Activated CD8-positive, alpha-beta memory T cell treated with anti-CD3 and anti-CD28 coated beads, Interleukin-2, amount 10 ng/mL, durations not matched to agents 7 days and 5 days (primary cell): ENCODE measurements at regions not wholly inside any gene's neighbourhood (a gene's known extent, or its start where the extent isn't known, plus 50 kb on each side); places are given as distances from the start of the nearest gene placed in this dataset.
A peak's percentile ranks its signal among the peaks of the same experiment; 100 is the strongest.
"Not testable (repeated sequence)": the region's sequence is repeated elsewhere in the genome, so short reads cannot be mapped to it uniquely, and the experiment has no call there.

Source experiments
- ATAC-seq: fragments of 150-1000 bp; cut with Tn5 transposase; one replicate; pipeline ENCODE4 v1.10.0; 2021; ENCODE audit warnings: moderate library complexity
- CTCF ChIA-PET: fragments of 350-600 bp; sonication (Branson Sonifier 250); formaldehyde crosslinking; loops from one replicate; lab custom pipeline; 2021; ENCODE audit warnings: antibody characterized with exemption; lab: Charles Lee
- DNase-seq: peaks from one replicate; pipeline ENCODE4 v3.0.0-alpha.2; 2020
- H3K27ac Mint-ChIP-seq: one replicate; pipeline ENCODE4 v1.8.0; 2021; ENCODE audit warnings: mild to moderate bottlenecking, mixed read lengths
- H3K27me3 Mint-ChIP-seq: one replicate; pipeline ENCODE4 v1.8.0; 2021; ENCODE audit warnings: mixed read lengths
- H3K36me3 Mint-ChIP-seq: one replicate; pipeline ENCODE4 v1.8.0; 2021; ENCODE audit warnings: mild to moderate bottlenecking, mixed read lengths
- H3K4me1 Mint-ChIP-seq: one replicate; pipeline ENCODE4 v1.8.0; 2021; ENCODE audit warnings: mixed read lengths
- H3K4me3 Mint-ChIP-seq: one replicate; pipeline ENCODE4 v1.8.0; 2021; ENCODE audit warnings: mild to moderate bottlenecking, moderate library complexity, mixed read lengths
- H3K9me3 Mint-ChIP-seq: one replicate; pipeline ENCODE4 v1.8.0; 2022; ENCODE audit warnings: low read depth, mixed read lengths

DNA sequence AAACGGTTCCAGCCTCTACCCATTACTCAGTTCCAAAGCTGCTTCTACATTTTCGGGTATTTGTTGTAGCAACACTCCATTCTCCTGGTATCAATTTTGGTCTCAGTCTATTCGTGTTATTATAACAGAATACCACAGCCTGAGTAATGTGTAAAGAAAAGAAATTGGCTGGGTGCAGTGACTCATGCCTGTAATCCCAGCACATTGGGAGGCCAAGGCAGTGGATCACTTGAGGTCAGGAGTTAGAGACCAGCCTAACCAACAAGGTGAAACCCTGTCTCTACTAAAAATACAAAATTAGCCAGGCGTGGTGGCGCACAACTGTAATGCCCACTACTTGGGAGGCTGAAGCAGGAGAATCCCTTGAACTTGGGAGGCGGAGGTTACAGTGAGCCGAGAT, 213.9 kb downstream of the SPATA31A6 start:
- not testable (repeated sequence) for DNase-seq

DNA sequence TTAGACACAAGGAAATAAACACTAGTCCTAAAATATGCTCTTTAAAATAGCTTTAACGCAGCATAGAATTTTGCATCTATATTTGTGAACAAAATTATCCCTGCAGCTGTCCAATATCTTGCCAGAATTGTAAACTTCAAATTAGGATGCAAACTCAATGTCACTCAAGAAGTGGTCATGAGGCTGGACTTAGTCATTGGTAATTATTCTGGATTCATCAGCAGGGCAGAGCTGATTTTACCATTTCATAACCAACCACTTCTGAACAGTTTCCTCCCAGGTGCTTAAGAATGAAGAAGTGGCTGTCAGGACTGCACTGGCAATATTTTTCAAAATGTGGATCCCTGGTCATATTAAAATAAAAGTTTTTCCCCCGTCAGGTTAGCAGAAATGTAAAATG, 219.5 kb downstream of the SPATA31A6 start:
- ATAC-seq, H3K36me3 Mint-ChIP-seq, H3K4me1 Mint-ChIP-seq, H3K4me3 Mint-ChIP-seq, H3K9me3 Mint-ChIP-seq, DNase-seq, H3K27ac Mint-ChIP-seq, H3K27me3 Mint-ChIP-seq, CTCF ChIA-PET: not testable (repeated sequence)

More for the DNA sequence above, 213.9 kb downstream of the SPATA31A6 start:
- H3K27me3 Mint-ChIP-seq, H3K4me1 Mint-ChIP-seq, H3K36me3 Mint-ChIP-seq, CTCF ChIA-PET, H3K4me3 Mint-ChIP-seq, H3K27ac Mint-ChIP-seq, H3K9me3 Mint-ChIP-seq, ATAC-seq: not testable (repeated sequence)

- CTCF ChIA-PET, DNase-seq: not testable (repeated sequence)
Observed at GRCh38 chr9:42409581-42409980, 226.1 kb downstream of the SPATA31A6 start.

GRCh38 chr9:42412354-42412753, 228.9 kb downstream of the SPATA31A6 start:
- H3K4me3 Mint-ChIP-seq, CTCF ChIA-PET, ATAC-seq, H3K36me3 Mint-ChIP-seq, H3K27ac Mint-ChIP-seq, H3K27me3 Mint-ChIP-seq, H3K9me3 Mint-ChIP-seq, DNase-seq, H3K4me1 Mint-ChIP-seq: not testable (repeated sequence)

More at GRCh38 chr9:42409581-42409980, 226.1 kb downstream of the SPATA31A6 start:
- ATAC-seq, H3K27ac Mint-ChIP-seq, H3K9me3 Mint-ChIP-seq, H3K4me1 Mint-ChIP-seq, H3K36me3 Mint-ChIP-seq, H3K27me3 Mint-ChIP-seq, H3K4me3 Mint-ChIP-seq: not testable (repeated sequence)

DNA sequence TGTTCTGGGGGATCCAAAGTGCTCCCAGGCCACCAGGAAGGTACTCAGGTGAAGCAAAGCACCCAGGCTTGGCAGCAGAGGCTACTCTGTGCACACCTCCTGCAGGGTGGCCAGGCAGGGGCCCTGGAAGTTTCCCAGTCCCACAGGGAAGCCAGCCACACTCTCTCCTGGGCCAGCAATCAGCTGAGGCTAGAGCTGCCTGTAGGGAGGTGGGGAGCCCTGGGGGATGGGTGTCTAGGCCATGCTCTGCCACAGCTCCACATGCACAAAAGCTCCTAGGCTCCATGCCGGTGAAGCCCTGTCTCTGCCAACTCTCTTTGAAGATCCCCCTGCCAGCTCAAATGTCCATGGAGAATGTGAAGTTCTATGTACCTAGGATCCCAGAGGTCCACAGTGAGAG, 231.4 kb downstream of the SPATA31A6 start:
- H3K4me3 Mint-ChIP-seq, H3K27me3 Mint-ChIP-seq, H3K4me1 Mint-ChIP-seq, CTCF ChIA-PET, DNase-seq, H3K9me3 Mint-ChIP-seq, ATAC-seq, H3K27ac Mint-ChIP-seq, H3K36me3 Mint-ChIP-seq: not testable (repeated sequence)

DNA sequence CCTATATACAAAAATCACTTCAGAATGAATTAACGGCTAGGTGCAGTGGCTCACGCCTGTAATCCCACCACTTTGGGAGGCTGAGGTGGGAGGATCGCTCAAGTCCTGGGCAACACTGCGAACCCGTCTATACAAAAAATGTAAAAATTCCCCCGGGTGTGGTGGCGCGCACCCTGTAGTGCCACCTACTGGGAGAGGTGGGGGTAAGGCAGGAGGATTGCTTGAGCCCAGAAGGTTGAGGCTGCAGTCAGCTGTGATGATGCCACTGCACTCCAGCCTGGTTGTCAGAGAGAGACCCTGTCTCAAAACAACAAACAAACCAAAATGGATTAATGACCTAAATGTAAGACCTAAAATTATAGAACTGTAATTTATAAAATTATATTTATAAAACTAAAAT, 236.2 kb downstream of the SPATA31A6 start:
- CTCF ChIA-PET, ATAC-seq: not testable (repeated sequence)

GRCh38 chr9:42420324-42420723, 236.9 kb downstream of the SPATA31A6 start:
- H3K4me1 Mint-ChIP-seq, DNase-seq, H3K27me3 Mint-ChIP-seq, H3K9me3 Mint-ChIP-seq, H3K36me3 Mint-ChIP-seq, CTCF ChIA-PET, H3K27ac Mint-ChIP-seq, ATAC-seq, H3K4me3 Mint-ChIP-seq: not testable (repeated sequence)

More for the DNA sequence above, 236.2 kb downstream of the SPATA31A6 start:
- not testable (repeated sequence) for H3K4me3 Mint-ChIP-seq, DNase-seq, H3K9me3 Mint-ChIP-seq, H3K27me3 Mint-ChIP-seq, H3K27ac Mint-ChIP-seq, H3K36me3 Mint-ChIP-seq, H3K4me1 Mint-ChIP-seq

DNA sequence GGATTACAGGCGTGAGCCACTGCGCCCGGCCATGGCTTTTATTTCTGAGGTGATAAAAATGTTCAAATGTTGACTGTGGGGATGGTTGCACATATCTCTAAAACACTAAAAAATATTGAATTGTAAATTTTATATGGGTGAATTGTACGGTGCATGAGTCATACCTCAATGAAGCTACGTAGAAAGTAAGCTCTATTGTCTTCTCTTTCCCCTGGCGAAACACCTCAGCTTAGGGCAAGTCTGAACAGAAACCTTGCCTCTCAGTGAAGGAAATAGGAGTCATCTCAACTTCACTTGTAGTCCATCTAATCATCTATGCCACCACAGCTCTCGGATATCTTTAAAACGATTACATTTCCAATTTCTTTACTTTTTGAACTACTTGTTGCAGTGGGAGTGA, 238.2 kb downstream of the SPATA31A6 start:
- ATAC-seq: not testable (repeated sequence)

DNA sequence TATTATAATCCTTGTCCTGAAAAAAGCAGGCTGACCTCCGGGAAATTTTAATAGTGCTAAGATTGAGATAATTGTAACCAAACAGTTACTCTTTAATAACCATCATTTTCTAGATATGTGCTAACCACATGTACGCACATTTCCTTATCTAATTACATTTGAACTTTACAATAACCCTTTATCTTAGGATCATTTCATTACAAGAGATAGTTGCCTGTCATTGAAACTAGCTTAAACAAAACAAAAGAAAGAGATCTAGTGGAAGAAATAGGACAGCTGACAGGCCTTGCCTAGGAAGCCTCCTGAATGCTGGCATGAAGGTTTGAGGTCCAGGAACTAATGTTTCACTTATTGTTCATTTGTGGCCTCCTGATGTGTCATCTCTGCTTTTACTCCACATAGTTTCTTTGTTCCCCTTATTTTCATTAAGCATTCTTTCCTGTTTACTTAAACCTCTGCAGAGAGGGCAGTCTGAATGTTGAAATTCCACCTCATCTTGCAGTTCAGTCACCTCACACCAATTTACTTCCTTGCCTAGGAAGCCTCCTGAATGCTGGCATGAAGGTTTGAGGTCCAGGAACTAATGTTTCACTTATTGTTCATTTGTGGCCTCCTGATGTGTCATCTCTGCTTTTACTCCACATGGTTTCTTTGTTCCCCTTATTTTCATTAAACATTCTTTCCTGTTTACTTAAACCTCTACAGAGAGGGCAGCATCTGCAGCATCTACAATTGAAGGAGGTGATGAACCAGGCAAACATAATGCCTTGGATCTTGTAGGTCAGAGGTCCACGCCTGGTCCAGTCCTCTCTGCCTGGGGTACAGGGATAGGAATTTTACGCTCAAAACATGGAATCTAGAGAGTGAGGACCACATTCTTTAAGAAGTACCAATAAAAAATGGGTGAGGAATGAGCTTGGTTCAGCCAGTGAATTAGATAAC, 247.5 kb downstream of the SPATA31A6 start:
- H3K27ac Mint-ChIP-seq, H3K9me3 Mint-ChIP-seq: not testable (repeated sequence)

More for the DNA sequence above, 238.2 kb downstream of the SPATA31A6 start:
- DNase-seq, H3K4me1 Mint-ChIP-seq, CTCF ChIA-PET, H3K4me3 Mint-ChIP-seq, H3K9me3 Mint-ChIP-seq, H3K36me3 Mint-ChIP-seq, H3K27ac Mint-ChIP-seq, H3K27me3 Mint-ChIP-seq: not testable (repeated sequence)

DNA sequence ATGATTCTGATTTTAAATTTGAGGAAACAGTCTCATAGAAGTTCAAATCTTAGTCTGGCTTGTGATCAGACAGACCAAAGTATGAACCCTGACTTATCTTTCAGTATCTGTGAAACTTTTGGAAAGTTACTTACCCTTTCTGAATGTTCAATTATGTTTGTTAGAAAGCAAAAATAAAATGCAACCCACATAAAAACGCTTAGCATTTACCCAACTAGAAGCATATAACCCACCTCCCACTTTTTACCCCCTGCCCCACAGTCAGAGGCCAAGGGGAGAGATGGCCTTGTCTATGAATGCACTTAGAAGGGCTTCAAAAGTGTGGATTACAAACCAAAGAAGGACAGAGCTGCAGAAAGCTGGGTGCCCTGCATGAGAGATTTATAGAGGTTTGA, 248.2 kb downstream of the SPATA31A6 start:
- H3K36me3 Mint-ChIP-seq, H3K4me3 Mint-ChIP-seq, CTCF ChIA-PET, H3K27me3 Mint-ChIP-seq, H3K4me1 Mint-ChIP-seq, H3K27ac Mint-ChIP-seq, H3K9me3 Mint-ChIP-seq, DNase-seq, ATAC-seq: not testable (repeated sequence)

More for the DNA sequence above, 247.5 kb downstream of the SPATA31A6 start:
- H3K36me3 Mint-ChIP-seq, CTCF ChIA-PET, H3K4me3 Mint-ChIP-seq, DNase-seq, H3K4me1 Mint-ChIP-seq, ATAC-seq, H3K27me3 Mint-ChIP-seq: not testable (repeated sequence)

DNA sequence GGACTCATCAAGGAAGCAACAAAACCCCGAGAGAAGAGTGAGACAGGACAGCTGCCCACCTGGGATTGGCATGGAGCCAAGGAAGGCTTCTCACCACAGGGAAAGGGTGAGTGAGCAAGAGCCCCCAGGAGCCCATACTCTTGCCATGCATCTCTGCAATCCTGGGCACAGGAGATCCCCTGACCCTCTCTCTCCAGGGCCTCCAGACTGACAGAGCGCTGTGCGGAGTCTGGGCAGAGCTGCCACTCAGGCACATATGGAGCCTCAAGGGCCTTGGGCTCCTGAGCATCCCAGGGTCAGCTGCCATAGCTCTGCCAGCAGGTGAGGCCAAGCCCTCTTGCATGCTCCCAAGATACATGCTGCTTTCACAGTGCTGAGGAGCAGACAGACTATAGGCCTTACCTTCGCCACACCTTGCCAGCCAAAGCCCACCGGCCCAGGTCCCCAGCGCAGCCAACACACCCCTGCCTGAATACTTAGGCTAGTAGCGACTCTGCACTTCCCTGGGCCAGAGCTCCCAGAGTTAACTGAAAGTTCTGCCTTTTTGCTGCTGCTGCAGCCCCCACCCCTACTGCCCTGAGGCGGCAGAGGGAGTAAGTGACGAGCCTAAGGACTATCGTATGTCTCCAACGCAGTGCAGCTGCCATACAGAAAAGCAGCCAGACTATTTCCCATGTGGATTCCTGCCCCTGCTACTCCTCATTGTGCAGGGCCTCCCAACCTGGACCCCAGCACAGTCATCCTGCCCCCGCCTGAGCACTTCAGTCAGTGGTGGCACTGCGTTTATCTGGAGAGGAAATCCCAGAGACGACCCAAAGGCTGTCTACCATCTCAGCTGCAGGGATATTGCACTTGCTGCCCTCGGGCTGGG, 251.6 kb downstream of the SPATA31A6 start:
- H3K4me3 Mint-ChIP-seq, H3K9me3 Mint-ChIP-seq, H3K4me1 Mint-ChIP-seq, CTCF ChIA-PET, H3K36me3 Mint-ChIP-seq, H3K27ac Mint-ChIP-seq, DNase-seq, H3K27me3 Mint-ChIP-seq, ATAC-seq: not testable (repeated sequence)

DNA sequence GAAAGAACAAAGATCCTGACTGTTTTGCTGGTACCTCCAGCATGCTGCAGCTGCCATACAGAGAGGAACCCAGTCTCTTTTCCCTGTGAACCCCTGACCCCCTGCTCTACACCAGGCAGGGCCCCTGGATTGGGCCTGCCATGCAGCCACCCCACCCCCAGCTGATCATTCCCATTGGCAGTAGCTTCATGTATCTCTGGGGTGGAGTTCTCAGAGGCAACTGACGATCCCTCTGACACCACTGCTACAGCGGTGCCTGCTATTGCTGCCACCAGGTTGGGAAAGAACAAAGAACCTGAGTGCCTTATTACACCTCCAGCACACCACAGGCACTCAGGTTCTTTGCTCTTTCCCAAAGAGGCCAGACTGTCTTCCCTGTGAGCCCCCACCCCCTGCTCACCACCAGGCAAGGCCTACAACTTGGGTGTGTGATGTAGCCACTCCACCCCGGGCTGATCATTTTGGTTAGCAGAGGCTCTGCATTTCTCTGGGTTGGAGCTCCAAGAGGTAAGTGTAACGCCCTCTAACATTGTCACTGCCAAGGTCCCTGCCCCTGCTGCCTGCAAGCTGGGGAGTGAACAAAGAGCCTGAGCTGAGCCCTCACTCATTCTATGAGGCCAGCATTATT, 252.4 kb downstream of the SPATA31A6 start:
- DNase-seq, CTCF ChIA-PET, H3K27ac Mint-ChIP-seq, H3K27me3 Mint-ChIP-seq, ATAC-seq, H3K4me3 Mint-ChIP-seq, H3K9me3 Mint-ChIP-seq, H3K36me3 Mint-ChIP-seq, H3K4me1 Mint-ChIP-seq: not testable (repeated sequence)

DNA sequence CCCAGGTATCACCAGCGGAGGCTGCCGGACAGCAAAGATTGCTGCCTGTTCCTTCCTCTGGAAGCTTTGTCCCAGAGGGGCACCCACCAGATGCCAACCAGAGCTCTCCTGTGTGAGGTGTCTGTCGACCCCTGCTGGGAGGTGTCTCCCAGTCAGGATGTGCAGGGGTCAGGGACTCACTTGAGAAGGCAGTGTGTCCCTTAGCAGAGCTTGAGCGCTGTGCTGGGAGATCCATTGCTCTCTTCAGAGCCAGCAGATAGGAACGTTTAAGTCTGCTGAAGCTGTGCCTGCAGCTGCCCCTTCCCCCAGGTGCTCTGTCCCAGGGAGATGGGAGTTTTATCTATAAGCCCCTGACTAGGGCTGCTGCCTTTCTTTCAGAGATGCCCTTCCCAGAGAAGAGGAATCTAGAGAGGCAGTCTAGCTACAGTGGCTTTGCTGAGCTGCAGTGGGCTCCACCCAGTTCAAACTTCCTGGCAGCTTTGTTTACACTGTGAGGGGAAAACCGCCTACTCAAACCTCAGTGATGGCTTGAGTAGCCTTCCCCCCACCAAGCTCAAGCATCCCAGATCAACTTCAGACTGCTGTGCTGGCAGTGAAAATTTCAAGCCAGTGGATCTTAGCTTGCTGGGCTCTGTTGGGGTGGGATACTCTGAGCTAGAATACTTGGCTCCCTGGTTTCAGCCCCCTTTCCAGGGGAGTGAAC, 253.7 kb downstream of the SPATA31A6 start:
- H3K27ac Mint-ChIP-seq, CTCF ChIA-PET, DNase-seq, H3K4me3 Mint-ChIP-seq, H3K27me3 Mint-ChIP-seq, H3K36me3 Mint-ChIP-seq, H3K9me3 Mint-ChIP-seq, H3K4me1 Mint-ChIP-seq: not testable (repeated sequence)
- peak; percentile 42 for ATAC-seq
